Fibroblast of villous mesenchyme (primary cell): ENCODE measurements at regions not wholly inside any gene's neighbourhood (a gene's known extent, or its start where the extent isn't known, plus 50 kb on each side); places are given as distances from the start of the nearest gene placed in this dataset.

ENCODE experiments used
- DNase-seq: peaks from one replicate; pipeline ENCODE4 v3.0.0-alpha.2; 2010; ENCODE audit warnings: low read depth
- H3K4me3 ChIP-seq: 2 replicates; pipeline ENCODE4 v1.5.1; 2011; ENCODE audit warnings: low read depth, mild to moderate bottlenecking, low read length
- TF ChIP-seq, protein P1 (sequence below): IDR thresholded peaks from 2 replicates; pipeline ENCODE4 v1.5.1; 2012; ENCODE audit warnings: low read depth, mild to moderate bottlenecking, low read length; ENCODE audit not compliant: insufficient read depth

DNA sequence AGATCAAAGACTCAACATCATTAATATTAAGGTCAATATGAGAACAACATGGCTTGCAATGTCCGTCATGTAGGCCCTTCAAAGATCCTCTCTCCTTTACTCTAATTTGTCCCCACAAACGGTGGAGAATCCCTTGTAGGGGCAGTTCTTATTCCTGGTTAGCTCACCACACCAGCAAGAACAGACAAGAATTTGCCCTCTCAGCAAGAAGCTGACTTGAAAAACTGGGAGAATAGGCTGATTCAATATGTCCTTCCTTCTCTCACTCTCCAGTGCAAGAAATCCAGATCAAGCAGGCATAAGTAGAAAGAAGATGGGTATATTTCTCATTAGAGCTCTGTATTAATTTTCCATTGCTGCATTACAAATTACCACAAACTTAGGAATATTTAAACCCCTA lies 704.2 kb upstream of the SLIT2 start:
- no peak overlapping the region for H3K4me3 ChIP-seq
- no peak for DNase-seq
- TF ChIP-seq, protein P1, sequence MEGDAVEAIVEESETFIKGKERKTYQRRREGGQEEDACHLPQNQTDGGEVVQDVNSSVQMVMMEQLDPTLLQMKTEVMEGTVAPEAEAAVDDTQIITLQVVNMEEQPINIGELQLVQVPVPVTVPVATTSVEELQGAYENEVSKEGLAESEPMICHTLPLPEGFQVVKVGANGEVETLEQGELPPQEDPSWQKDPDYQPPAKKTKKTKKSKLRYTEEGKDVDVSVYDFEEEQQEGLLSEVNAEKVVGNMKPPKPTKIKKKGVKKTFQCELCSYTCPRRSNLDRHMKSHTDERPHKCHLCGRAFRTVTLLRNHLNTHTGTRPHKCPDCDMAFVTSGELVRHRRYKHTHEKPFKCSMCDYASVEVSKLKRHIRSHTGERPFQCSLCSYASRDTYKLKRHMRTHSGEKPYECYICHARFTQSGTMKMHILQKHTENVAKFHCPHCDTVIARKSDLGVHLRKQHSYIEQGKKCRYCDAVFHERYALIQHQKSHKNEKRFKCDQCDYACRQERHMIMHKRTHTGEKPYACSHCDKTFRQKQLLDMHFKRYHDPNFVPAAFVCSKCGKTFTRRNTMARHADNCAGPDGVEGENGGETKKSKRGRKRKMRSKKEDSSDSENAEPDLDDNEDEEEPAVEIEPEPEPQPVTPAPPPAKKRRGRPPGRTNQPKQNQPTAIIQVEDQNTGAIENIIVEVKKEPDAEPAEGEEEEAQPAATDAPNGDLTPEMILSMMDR = no peak

DNA sequence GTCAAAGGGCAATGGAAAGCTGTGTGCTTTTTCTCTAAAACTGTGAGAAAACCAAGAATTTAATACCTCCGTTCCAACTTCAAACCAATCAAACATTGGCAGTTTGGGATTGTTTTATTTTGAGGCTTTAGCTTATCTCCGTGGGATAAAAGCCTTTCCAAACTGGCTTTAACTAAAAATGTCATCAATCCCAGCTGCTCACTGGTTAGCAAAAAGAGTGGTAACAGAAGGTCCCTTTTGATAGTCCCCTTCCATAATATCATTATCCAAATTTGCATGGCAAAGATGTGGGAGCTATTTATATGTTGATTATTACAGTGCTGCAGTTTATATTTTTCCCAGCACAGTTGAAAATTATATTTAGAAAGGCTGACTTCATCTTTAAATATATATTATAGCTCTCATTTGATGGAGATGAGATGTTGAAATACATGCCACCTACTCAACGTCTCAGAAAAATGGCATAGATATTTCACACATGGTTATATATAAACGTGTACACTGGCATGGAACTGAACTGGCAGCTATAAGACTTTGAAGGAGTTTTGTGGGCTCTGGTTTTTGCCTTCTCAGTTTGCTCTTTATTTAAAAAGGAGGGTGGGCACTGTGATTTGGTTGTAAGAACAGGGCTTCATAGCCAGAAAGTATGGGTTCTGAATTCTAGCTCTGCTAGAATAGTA lies 707.1 kb upstream of the SLIT2 start:
- H3K4me3 ChIP-seq = no peak overlapping the region
- TF ChIP-seq, protein P1 = no peak
- DNase-seq = no peak

DNA sequence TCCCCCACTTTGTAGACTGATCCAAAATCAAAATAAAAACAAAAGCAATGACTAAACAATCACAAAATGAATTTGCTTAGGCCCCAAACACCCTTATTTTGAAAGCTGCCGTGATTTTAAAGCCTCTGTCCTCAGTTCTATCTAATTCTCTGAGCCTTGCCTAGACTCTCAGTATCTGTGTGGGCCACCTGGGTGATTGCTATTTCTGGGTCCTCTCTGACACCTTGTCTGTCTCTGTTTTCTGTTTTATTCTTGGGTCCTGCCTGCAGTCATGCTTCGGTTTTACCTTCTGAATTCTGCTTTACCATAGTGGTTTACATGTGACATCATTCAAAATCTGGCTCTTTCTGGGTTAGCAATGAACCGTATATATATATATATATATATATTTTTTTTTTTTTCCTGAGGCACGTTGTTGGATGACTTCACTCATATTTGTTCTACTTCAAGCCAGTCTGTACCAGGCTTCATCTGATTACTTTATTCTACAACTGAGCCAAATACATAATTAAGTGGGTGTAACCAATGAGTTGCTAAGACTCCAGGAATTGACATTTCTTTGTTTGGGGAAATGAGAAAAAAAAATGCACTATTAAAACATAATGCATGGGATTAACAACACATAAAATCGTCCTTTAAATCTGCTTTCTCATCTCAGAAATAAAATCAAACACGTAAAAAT lies 710.7 kb upstream of the SLIT2 start:
- no peak overlapping the region for H3K4me3 ChIP-seq
- no peak for DNase-seq
- TF ChIP-seq, protein P1 = no peak

DNA sequence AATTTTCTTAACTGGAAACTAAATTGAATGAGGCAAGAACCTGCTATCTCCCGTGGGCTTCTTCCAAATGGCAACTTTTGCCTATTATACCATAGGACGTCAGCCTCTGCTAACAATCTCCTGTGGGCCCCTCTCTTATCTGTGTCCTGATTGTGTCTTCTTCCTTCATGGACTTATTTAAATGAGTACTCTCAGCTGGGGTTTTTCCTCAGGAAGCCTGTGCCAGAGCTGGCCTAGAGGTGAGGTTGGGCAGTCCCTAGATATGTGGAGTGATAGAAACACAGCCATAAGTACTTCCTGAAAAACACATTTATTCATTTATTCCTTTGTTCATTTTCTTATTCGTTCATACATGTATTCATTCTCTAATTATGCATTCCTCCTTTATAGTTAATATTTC lies 712.5 kb upstream of the SLIT2 start:
- TF ChIP-seq, protein P1 = no peak
- DNase-seq = no peak
- H3K4me3 ChIP-seq = no peak overlapping the region

DNA sequence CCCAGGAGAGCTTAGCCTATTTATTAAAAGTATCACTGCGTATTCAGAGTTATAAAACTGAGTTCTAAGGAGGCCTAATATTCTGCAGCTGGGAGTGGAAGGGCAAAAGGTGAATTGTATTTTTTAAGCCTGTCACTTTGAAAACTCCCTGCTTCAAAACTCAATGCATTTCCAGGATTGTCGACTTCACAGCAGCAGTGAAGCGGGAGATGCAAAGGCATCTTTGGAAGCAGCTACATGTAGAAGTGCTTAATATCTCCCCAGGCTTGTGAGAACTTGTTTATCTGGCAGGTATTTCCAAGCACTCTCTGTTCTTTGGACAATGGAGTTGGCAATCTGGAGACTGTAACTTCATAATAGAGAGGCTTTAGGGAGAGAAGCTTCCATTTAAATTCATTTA lies 717.5 kb upstream of the SLIT2 start:
- H3K4me3 ChIP-seq = no peak overlapping the region
- TF ChIP-seq, protein P1 = no peak
- no peak for DNase-seq

DNA sequence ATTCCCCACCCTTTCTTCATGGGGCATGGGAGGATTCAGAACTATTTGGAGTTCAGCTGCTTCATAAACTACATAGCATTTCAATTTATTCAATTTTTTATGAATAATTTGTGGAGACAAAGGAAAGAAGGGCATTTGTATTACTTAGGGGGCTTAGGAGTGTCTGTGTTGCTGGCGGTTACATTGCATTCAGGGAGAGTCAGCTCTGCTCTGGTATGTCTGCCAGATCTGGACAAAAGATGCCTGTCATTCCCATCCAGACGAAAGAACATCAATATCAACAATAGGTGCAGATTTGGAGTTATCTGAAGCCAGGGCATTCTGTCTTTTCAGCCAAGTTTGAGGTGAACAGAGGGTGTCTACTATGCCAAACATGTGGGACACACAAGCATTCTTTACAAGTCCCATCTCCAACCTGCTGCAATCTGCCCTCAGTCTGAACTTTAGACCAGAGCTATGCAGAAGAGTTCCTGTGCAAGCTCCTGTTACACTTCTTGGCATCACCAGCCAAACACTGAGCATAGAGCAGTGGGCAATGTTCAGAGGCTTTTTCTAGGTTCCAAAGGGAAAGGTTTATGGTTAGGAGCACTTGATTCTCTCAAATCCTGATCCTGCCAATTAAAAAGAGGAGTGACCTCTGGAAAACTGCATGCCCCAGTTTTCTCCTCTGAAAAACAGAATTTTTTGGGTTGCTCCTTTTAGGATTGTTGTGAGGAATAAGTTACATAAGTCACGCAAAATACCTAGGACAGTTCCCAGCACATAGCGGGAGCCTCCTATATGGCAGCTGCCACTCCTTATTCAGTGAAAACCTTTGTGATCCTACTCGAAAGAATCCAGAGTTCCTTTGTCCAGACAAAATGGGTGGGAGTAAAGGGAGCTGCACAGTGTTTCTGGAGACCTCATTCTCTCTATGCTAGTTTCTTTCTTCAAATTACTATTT lies 719.5 kb upstream of the SLIT2 start:
- no peak for DNase-seq
- TF ChIP-seq, protein P1 = no peak
- no peak overlapping the region for H3K4me3 ChIP-seq
